Mammary epithelial cell (primary cell): ENCODE measurements at regions not wholly inside any gene's neighbourhood (a gene's known extent, or its start where the extent isn't known, plus 50 kb on each side); places are given as distances from the start of the nearest gene placed in this dataset.

Source experiments
- EZH2 ChIP-seq: IDR thresholded peaks from 2 replicates; pipeline ENCODE4 v1.6.1; 2012; ENCODE audit warnings: low read length, inconsistent platforms, borderline replicate concordance
- TF ChIP-seq, protein P1 (sequence below), 2 donors: IDR thresholded peaks in 1 of 2; conservative IDR thresholded peaks in 1 of 2; 2 replicates each; pipeline ENCODE4 v1.5.1; 2011 to 2012; ENCODE audit warnings: inconsistent platforms in 2 of 2, low read length in 2 of 2, mild to moderate bottlenecking in 2 of 2, control low read depth in 1 of 2, low read depth in 1 of 2; ENCODE audit not compliant: insufficient read depth in 1 of 2; ENCODE audit errors: extremely low read depth in 1 of 2

- TF ChIP-seq, protein P1, sequence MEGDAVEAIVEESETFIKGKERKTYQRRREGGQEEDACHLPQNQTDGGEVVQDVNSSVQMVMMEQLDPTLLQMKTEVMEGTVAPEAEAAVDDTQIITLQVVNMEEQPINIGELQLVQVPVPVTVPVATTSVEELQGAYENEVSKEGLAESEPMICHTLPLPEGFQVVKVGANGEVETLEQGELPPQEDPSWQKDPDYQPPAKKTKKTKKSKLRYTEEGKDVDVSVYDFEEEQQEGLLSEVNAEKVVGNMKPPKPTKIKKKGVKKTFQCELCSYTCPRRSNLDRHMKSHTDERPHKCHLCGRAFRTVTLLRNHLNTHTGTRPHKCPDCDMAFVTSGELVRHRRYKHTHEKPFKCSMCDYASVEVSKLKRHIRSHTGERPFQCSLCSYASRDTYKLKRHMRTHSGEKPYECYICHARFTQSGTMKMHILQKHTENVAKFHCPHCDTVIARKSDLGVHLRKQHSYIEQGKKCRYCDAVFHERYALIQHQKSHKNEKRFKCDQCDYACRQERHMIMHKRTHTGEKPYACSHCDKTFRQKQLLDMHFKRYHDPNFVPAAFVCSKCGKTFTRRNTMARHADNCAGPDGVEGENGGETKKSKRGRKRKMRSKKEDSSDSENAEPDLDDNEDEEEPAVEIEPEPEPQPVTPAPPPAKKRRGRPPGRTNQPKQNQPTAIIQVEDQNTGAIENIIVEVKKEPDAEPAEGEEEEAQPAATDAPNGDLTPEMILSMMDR (conservative IDR thresholded peaks at IDR 0.05 in 1 of 2, IDR thresholded peaks at IDR 0.05 in 1 of 2; ENCODE audit: extremely low read depth in 1 of 2, insufficient read depth in 1 of 2, low read depth in 1 of 2, low read length in 2 of 2), result no peak
- no peak for TF ChIP-seq EZH2
Measured at GRCh38 chrX:5145957-5146356, 1082.7 kb downstream of the NLGN4X start.
